Keratinocyte (primary cell): ENCODE measurements at regions not wholly inside any gene's neighbourhood (a gene's known extent, or its start where the extent isn't known, plus 50 kb on each side); places are given as distances from the start of the nearest gene placed in this dataset.

Source experiments
- DNase-seq: peaks from one replicate; pipeline ENCODE4 v3.0.0-alpha.2; 2011; ENCODE audit warnings: low read depth, missing footprints, low spot score
- FAIRE-seq: peaks from 2 replicates; lab custom pipeline; 2011; peaks lifted over from hg19 to GRCh38; lab: Jason Lieb, UNC
- H2AFZ ChIP-seq: 2 replicates; pipeline ENCODE4 v1.6.0; 2012; ENCODE audit warnings: low read length, control low read depth, inconsistent platforms; ENCODE audit not compliant: control insufficient read depth
- H3K27ac ChIP-seq: 2 replicates; pipeline ENCODE4 v1.5.1; 2011; ENCODE audit warnings: low read length; ENCODE audit not compliant: control insufficient read depth, insufficient read depth
- H3K27me3 ChIP-seq: 3 replicates; pipeline ENCODE4 v1.6.0; 2011; ENCODE audit warnings: low read length; ENCODE audit not compliant: control insufficient read depth, insufficient read depth; ENCODE audit errors: extremely low read depth
- H3K36me3 ChIP-seq, 2 experiments: 2 replicates in 1 of 2; 3 replicates in 1 of 2; pipeline ENCODE4 v1.5.1; 2011; ENCODE audit warnings: low read length in 2 of 2, mild to moderate bottlenecking in 1 of 2; ENCODE audit not compliant: control insufficient read depth in 2 of 2, insufficient read depth in 2 of 2; ENCODE audit errors: extremely low read depth in 1 of 2
- H3K4me1 ChIP-seq: 3 replicates; pipeline ENCODE4 v1.5.1; 2011; ENCODE audit warnings: low read length; ENCODE audit not compliant: control insufficient read depth, insufficient read depth; ENCODE audit errors: extremely low read depth
- H3K4me2 ChIP-seq: 3 replicates; pipeline ENCODE4 v1.6.0; 2011; ENCODE audit warnings: low read depth, low read length; ENCODE audit not compliant: control insufficient read depth, insufficient read depth; ENCODE audit errors: extremely low read depth
- H3K4me3 ChIP-seq, 3 experiments: fragments of 200-600 bp in 1 of 3; sonication (generic) in 1 of 3; 2 replicates in 2 of 3; 3 replicates in 1 of 3; pipeline ENCODE4 v1.5.1; 2011 to 2016; ENCODE audit warnings: low read length in 3 of 3, mild to moderate bottlenecking in 3 of 3, control low read depth in 2 of 3, inconsistent platforms in 1 of 3, low read depth in 1 of 3, mixed read lengths in 1 of 3, mixed run types in 1 of 3, moderate library complexity in 1 of 3; ENCODE audit not compliant: control insufficient read depth in 2 of 3, insufficient read depth in 2 of 3; ENCODE audit errors: extremely low read depth in 1 of 3
- H3K79me2 ChIP-seq: 2 replicates; pipeline ENCODE4 v1.6.0; 2012; ENCODE audit warnings: low read length; ENCODE audit not compliant: control insufficient read depth, insufficient read depth
- H3K9ac ChIP-seq: 3 replicates; pipeline ENCODE4 v1.6.0; 2011; ENCODE audit warnings: low read length; ENCODE audit not compliant: control insufficient read depth, insufficient read depth; ENCODE audit errors: extremely low read depth
- H3K9me1 ChIP-seq: 3 replicates; pipeline ENCODE4 v1.6.0; 2011; ENCODE audit warnings: low read length; ENCODE audit not compliant: control insufficient read depth, insufficient read depth; ENCODE audit errors: extremely low read depth
- H3K9me3 ChIP-seq: 2 replicates; pipeline ENCODE4 v1.5.1; 2012; ENCODE audit warnings: low read depth, low read length; ENCODE audit not compliant: control insufficient read depth
- H4K20me1 ChIP-seq: 3 replicates; pipeline ENCODE4 v1.6.0; 2011; ENCODE audit warnings: low read length; ENCODE audit not compliant: control insufficient read depth, insufficient read depth; ENCODE audit errors: extremely low read depth
- CTCF ChIP-seq, 3 experiments: IDR thresholded peaks in 1 of 3; conservative IDR thresholded peaks in 1 of 3; optimal IDR thresholded peaks in 1 of 3; 2 replicates in 2 of 3; 3 replicates in 1 of 3; pipeline versions ENCODE3 to v1.5.1; 2011; ENCODE audit warnings: low read length in 3 of 3, mild to moderate bottlenecking in 3 of 3, moderate library complexity in 2 of 3, control low read depth in 1 of 3, inconsistent platforms in 1 of 3; ENCODE audit not compliant: insufficient read depth in 2 of 3; ENCODE audit errors: extremely low read depth in 1 of 3
- EZH2 ChIP-seq: IDR thresholded peaks from one replicate; pipeline ENCODE4 v1.6.1; 2012; ENCODE audit warnings: inconsistent platforms, mild to moderate bottlenecking, low read length, moderate library complexity
- dilution Hi-C: fragments of 300-500 bp; cut with MboI; formaldehyde crosslinking; loops from one replicate; pipeline ENCODE4 v1.7.0; 2020; ENCODE audit warnings: low sequenced_read_pairs; ENCODE audit not compliant: extremely low pct_ligation_motif_present

GRCh38 chr2:157170299-157170698 is 87.2 kb upstream of the GALNT5 start:
- no peaks in the 10 kb centered on the region for H3K9me3 ChIP-seq
- no peaks in the 10 kb centered on the region for H3K27me3 ChIP-seq
- dilution Hi-C loops: no loop called here
- no peak overlapping the region for H3K4me3 ChIP-seq
- no peaks in the 10 kb centered on the region for H3K9me1 ChIP-seq
- H3K79me2 ChIP-seq: no peaks in the 10 kb centered on the region
- FAIRE-seq (no peak), DNase-seq (no peak)
- H3K4me2 ChIP-seq: no peak overlapping the region
- H3K36me3 ChIP-seq: no peaks in the 10 kb centered on the region
- no peak for TF ChIP-seq CTCF (optimal IDR thresholded peaks at IDR 0.05 in 1 of 3, IDR thresholded peaks at IDR 0.05 in 1 of 3, conservative IDR thresholded peaks at IDR 0.05 in 1 of 3; ENCODE audit: extremely low read depth in 1 of 3, insufficient read depth in 2 of 3, low read length in 3 of 3)
- TF ChIP-seq EZH2: no peak
- H2AFZ ChIP-seq: no peak overlapping the region
- H4K20me1 ChIP-seq: no peaks in the 10 kb centered on the region
- H3K9ac ChIP-seq: no peak overlapping the region
- no peak overlapping the region for H3K27ac ChIP-seq
- H3K4me1 ChIP-seq: peaks cover 12% of the 10 kb centered on the region

GRCh38 chr2:157172239-157172638 is 85.3 kb upstream of the GALNT5 start:
- Histone ChIP-seq H4K20me1 (no peaks in the 10 kb centered on the region), H2AFZ (no peak overlapping the region), H3K27me3 (no peaks in the 10 kb centered on the region), H3K4me2 (no peak overlapping the region), H3K9me3 (no peaks in the 10 kb centered on the region), H3K9me1 (no peaks in the 10 kb centered on the region), H3K79me2 (no peaks in the 10 kb centered on the region), H3K36me3 (no peaks in the 10 kb centered on the region), H3K4me3 (no peak overlapping the region), H3K27ac (no peak overlapping the region), H3K4me1 (peaks cover 12% of the 10 kb centered on the region), H3K9ac (no peak overlapping the region)
- peak; percentile 43 for FAIRE-seq
- DNase-seq: no peak
- TF ChIP-seq CTCF (optimal IDR thresholded peaks at IDR 0.05 in 1 of 3, IDR thresholded peaks at IDR 0.05 in 1 of 3, conservative IDR thresholded peaks at IDR 0.05 in 1 of 3; ENCODE audit: extremely low read depth in 1 of 3, insufficient read depth in 2 of 3, low read length in 3 of 3) (no peak), EZH2 (no peak)
- dilution Hi-C loops: no loop called here
